ENCODE measurements at regions not wholly inside any gene's neighbourhood (a gene's known extent, or its start where the extent isn't known, plus 50 kb on each side); places are given as distances from the start of the nearest gene placed in this dataset.

DNA sequence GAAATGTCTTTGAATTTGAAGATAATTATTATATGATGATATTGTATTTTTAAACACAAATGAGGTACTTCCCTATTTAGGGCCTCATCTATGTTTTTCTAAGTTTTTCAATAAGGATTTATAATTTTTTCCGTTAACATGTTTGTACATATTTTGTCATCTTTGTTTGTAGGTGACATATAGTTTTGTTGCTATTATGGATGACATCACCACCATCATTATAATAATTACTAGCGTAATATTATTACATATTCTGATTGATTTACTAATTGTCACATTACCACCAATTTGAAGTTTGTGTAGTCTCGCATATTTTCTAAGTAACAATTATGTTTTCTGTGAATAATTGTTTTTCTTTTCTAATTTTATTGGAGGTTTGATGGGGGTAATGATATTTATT lies 147.2 kb upstream of the DAAM1 start:
- Histone ChIP-seq H3K4me1 (ENCODE audit: insufficient read depth, low read length, severe bottlenecking) (no peaks in the 10 kb centered on the region), H3K9ac (ENCODE audit: low read length) (no peak overlapping the region), H3K27me3 (ENCODE audit: insufficient read depth, low read length) (no peaks in the 10 kb centered on the region; the same call in 1 of the 2 replicates), H3K4me2 (ENCODE audit: low read length) (no peak overlapping the region), H3K4me3 (ENCODE audit: low read depth, low read length, poor library complexity, severe bottlenecking) (no peak overlapping the region), H2AFZ (ENCODE audit: low read length) (no peak overlapping the region), H3K36me3 (ENCODE audit: insufficient read depth, low read length) (no peaks in the 10 kb centered on the region), H4K20me1 (ENCODE audit: insufficient read depth, low read length) (no peaks in the 10 kb centered on the region), H3K27ac (ENCODE audit: low read depth, low read length, poor library complexity, severe bottlenecking) (no peak overlapping the region), H3K9me2 (ENCODE audit: low read depth, low read length) (no peaks in the 10 kb centered on the region), H3K9me3 (ENCODE audit: low read length) (no peaks in the 10 kb centered on the region), H3K79me2 (ENCODE audit: insufficient read depth, low read length) (no peaks in the 10 kb centered on the region), H3F3A (ENCODE audit: insufficient read depth, low read length) (no peaks in the 10 kb centered on the region)
- TF ChIP-seq, protein P1, sequence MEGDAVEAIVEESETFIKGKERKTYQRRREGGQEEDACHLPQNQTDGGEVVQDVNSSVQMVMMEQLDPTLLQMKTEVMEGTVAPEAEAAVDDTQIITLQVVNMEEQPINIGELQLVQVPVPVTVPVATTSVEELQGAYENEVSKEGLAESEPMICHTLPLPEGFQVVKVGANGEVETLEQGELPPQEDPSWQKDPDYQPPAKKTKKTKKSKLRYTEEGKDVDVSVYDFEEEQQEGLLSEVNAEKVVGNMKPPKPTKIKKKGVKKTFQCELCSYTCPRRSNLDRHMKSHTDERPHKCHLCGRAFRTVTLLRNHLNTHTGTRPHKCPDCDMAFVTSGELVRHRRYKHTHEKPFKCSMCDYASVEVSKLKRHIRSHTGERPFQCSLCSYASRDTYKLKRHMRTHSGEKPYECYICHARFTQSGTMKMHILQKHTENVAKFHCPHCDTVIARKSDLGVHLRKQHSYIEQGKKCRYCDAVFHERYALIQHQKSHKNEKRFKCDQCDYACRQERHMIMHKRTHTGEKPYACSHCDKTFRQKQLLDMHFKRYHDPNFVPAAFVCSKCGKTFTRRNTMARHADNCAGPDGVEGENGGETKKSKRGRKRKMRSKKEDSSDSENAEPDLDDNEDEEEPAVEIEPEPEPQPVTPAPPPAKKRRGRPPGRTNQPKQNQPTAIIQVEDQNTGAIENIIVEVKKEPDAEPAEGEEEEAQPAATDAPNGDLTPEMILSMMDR (IDR thresholded peaks at IDR 0.05; ENCODE audit: low read length) = no peak
- no peak for TF ChIP-seq EZH2 (IDR thresholded peaks at IDR 0.05; ENCODE audit: borderline replicate concordance, low read length)

DNA sequence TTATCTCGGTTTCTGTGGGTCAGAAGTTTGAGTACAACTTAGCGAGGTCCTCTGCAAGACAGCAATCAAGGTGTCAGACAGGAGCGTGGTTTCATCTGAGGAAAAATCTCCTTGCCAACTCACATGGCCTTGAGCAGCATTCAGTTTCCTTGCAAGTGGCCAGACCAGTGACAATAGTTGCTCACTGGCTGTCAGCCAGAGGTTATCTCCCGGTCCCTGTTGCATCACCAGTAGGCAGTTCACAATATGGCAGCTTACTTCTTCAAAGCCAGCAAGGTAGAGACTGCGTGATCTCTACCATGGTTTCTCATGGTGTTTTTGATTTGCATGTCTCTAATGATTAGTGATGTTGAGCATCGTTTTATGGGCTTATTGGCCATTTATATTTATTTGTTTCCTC lies 143.8 kb upstream of the DAAM1 start:
- Histone ChIP-seq H3K79me2 (ENCODE audit: insufficient read depth, low read length) (no peaks in the 10 kb centered on the region), H3F3A (ENCODE audit: insufficient read depth, low read length) (no peaks in the 10 kb centered on the region), H4K20me1 (ENCODE audit: insufficient read depth, low read length) (no peaks in the 10 kb centered on the region), H3K4me1 (ENCODE audit: insufficient read depth, low read length, severe bottlenecking) (no peaks in the 10 kb centered on the region), H3K9me3 (ENCODE audit: low read length) (no peaks in the 10 kb centered on the region), H3K27me3 (ENCODE audit: insufficient read depth, low read length) (no peaks in the 10 kb centered on the region; the same call in 1 of the 2 replicates), H3K27ac (ENCODE audit: low read depth, low read length, poor library complexity, severe bottlenecking) (no peak overlapping the region), H3K9ac (ENCODE audit: low read length) (no peak overlapping the region), H3K9me2 (ENCODE audit: low read depth, low read length) (no peaks in the 10 kb centered on the region), H3K4me2 (ENCODE audit: low read length) (no peak overlapping the region), H3K36me3 (ENCODE audit: insufficient read depth, low read length) (no peaks in the 10 kb centered on the region), H3K4me3 (ENCODE audit: low read depth, low read length, poor library complexity, severe bottlenecking) (no peak overlapping the region), H2AFZ (ENCODE audit: low read length) (no peak overlapping the region)
- TF ChIP-seq, protein P1 (IDR thresholded peaks at IDR 0.05; ENCODE audit: low read length) = no peak
- TF ChIP-seq EZH2 (IDR thresholded peaks at IDR 0.05; ENCODE audit: borderline replicate concordance, low read length) = no peak

DNA sequence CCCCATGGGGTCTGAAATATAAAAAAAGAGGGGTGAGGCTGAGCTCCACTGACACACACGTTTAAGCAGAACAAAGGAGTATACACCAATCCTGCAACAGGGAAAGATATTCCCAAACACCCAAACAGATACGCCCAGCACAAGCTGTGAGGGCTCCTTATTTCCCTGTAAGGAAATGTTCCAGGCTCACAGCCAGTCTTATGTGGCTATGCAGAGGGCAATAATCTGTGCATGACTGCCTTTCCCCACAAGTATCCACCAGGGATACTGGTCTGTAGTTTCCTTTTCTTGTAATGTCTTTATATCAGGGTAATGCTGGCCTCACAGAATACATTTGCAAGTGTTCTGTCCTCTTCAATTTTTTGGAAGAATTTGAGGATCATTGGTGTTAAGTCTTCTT lies 141.7 kb upstream of the DAAM1 start:
- no peaks in the 10 kb centered on the region for H3K9me2 ChIP-seq (ENCODE audit: low read depth, low read length)
- no peaks in the 10 kb centered on the region for H3F3A ChIP-seq (ENCODE audit: insufficient read depth, low read length)
- H3K4me1 ChIP-seq (ENCODE audit: insufficient read depth, low read length, severe bottlenecking) = no peaks in the 10 kb centered on the region
- H3K27me3 ChIP-seq (ENCODE audit: insufficient read depth, low read length) = no peaks in the 10 kb centered on the region; the same call in 1 of the 2 replicates
- H3K9ac ChIP-seq (ENCODE audit: low read length) = no peak overlapping the region
- no peak for TF ChIP-seq EZH2 (IDR thresholded peaks at IDR 0.05; ENCODE audit: borderline replicate concordance, low read length)
- TF ChIP-seq, protein P1 (IDR thresholded peaks at IDR 0.05; ENCODE audit: low read length) = no peak
- no peaks in the 10 kb centered on the region for H3K36me3 ChIP-seq (ENCODE audit: insufficient read depth, low read length)
- H3K4me3 ChIP-seq (ENCODE audit: low read depth, low read length, poor library complexity, severe bottlenecking) = no peak overlapping the region
- H3K9me3 ChIP-seq (ENCODE audit: low read length) = 0 out of 2 replicates have a peak, but pooled peaks cover 3% of the 10 kb centered on the region
- H4K20me1 ChIP-seq (ENCODE audit: insufficient read depth, low read length) = no peaks in the 10 kb centered on the region
- no peak overlapping the region for H3K4me2 ChIP-seq (ENCODE audit: low read length)
- H3K79me2 ChIP-seq (ENCODE audit: insufficient read depth, low read length) = no peaks in the 10 kb centered on the region
- H3K27ac ChIP-seq (ENCODE audit: low read depth, low read length, poor library complexity, severe bottlenecking) = no peak overlapping the region
- no peak overlapping the region for H2AFZ ChIP-seq (ENCODE audit: low read length)

Data from OCI-LY1 (cell line).